GM23338 (cell line): ENCODE measurements at regions not wholly inside any gene's neighbourhood (a gene's known extent, or its start where the extent isn't known, plus 50 kb on each side); places are given as distances from the start of the nearest gene placed in this dataset.

Experiments
- CREB1 ChIP-seq: fragments of 250-450 bp; sonication (Bioruptor Pico); IDR thresholded peaks from 2 replicates; pipeline ENCODE4 v1.5.0; 2020; ENCODE audit warnings: low read depth, mild to moderate bottlenecking, moderate library complexity
- EZH2 ChIP-seq: fragments of 200-600 bp; sonication (generic); IDR thresholded peaks from one replicate; pipeline ENCODE4 v1.8.0; 2017; ENCODE audit warnings: antibody characterized with exemption, mild to moderate bottlenecking, low read depth; ENCODE audit not compliant: unreplicated experiment
- EZH2phosphoT487 ChIP-seq: fragments of 200-600 bp; sonication (generic); IDR thresholded peaks from one replicate; pipeline ENCODE4 v1.8.1; 2018; ENCODE audit warnings: antibody characterized with exemption; ENCODE audit not compliant: unreplicated experiment
- JUNB ChIP-seq: IDR thresholded peaks from one replicate; pipeline ENCODE4 v1.6.1; 2016; ENCODE audit warnings: antibody characterized with exemption; ENCODE audit not compliant: unreplicated experiment
- NANOG ChIP-seq: IDR thresholded peaks from 2 replicates; pipeline ENCODE4 v1.6.1; 2016; ENCODE audit warnings: antibody characterized with exemption, borderline replicate concordance
- POLR2AphosphoS5 ChIP-seq: IDR thresholded peaks from 2 replicates; pipeline ENCODE4 v1.6.1; 2016; ENCODE audit warnings: antibody characterized with exemption, low read depth
- TF ChIP-seq, protein P1 (sequence below), 2 experiments: fragments of 200-600 bp in 1 of 2; sonication (generic) in 1 of 2; conservative IDR thresholded peaks; 2 replicates each; pipeline versions ENCODE4 v1.5.1 to v1.6.1; 2016 to 2017; ENCODE audit warnings: antibody characterized with exemption in 2 of 2, low read depth in 2 of 2, mild to moderate bottlenecking in 2 of 2, moderate library complexity in 1 of 2
- TF ChIP-seq, protein P2 (sequence below): IDR thresholded peaks from one replicate; pipeline ENCODE4 v1.6.1; 2018; ENCODE audit warnings: antibody characterized with exemption; ENCODE audit not compliant: unreplicated experiment
- TF ChIP-seq, protein P3 (sequence below): IDR thresholded peaks from 2 replicates; pipeline ENCODE4 v1.6.1; 2016; ENCODE audit warnings: antibody characterized with exemption

DNA sequence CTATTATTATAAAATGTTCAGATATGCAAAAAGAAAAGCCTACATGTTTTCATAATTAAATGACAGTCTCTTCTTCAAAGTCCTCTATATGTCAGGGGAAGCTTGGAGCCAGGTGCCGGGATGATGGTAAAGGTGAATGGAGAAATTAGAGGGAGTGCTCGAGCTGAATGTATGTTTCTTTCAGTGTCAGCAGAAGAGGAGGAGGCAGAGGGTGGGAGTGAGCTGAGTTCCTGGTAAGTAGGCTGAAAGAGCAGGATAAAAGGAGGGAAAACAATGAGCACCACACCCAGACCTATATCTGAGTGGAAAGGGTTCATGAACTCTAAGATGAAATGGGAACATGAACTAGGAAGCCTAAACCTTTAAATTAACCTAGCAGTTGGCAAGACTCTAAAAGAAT lies 307.6 kb upstream of the NBEA start:
- TF ChIP-seq, protein P1, sequence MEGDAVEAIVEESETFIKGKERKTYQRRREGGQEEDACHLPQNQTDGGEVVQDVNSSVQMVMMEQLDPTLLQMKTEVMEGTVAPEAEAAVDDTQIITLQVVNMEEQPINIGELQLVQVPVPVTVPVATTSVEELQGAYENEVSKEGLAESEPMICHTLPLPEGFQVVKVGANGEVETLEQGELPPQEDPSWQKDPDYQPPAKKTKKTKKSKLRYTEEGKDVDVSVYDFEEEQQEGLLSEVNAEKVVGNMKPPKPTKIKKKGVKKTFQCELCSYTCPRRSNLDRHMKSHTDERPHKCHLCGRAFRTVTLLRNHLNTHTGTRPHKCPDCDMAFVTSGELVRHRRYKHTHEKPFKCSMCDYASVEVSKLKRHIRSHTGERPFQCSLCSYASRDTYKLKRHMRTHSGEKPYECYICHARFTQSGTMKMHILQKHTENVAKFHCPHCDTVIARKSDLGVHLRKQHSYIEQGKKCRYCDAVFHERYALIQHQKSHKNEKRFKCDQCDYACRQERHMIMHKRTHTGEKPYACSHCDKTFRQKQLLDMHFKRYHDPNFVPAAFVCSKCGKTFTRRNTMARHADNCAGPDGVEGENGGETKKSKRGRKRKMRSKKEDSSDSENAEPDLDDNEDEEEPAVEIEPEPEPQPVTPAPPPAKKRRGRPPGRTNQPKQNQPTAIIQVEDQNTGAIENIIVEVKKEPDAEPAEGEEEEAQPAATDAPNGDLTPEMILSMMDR (conservative IDR thresholded peaks at IDR 0.05; ENCODE audit: low read depth in 2 of 2) = no peak
- TF ChIP-seq POLR2AphosphoS5 (no peak), EZH2 (no peak), JUNB (no peak), NANOG (no peak), CREB1 (CRISPR knock-in tag) (no peak), EZH2phosphoT487 (no peak)
- TF ChIP-seq, protein P2, sequence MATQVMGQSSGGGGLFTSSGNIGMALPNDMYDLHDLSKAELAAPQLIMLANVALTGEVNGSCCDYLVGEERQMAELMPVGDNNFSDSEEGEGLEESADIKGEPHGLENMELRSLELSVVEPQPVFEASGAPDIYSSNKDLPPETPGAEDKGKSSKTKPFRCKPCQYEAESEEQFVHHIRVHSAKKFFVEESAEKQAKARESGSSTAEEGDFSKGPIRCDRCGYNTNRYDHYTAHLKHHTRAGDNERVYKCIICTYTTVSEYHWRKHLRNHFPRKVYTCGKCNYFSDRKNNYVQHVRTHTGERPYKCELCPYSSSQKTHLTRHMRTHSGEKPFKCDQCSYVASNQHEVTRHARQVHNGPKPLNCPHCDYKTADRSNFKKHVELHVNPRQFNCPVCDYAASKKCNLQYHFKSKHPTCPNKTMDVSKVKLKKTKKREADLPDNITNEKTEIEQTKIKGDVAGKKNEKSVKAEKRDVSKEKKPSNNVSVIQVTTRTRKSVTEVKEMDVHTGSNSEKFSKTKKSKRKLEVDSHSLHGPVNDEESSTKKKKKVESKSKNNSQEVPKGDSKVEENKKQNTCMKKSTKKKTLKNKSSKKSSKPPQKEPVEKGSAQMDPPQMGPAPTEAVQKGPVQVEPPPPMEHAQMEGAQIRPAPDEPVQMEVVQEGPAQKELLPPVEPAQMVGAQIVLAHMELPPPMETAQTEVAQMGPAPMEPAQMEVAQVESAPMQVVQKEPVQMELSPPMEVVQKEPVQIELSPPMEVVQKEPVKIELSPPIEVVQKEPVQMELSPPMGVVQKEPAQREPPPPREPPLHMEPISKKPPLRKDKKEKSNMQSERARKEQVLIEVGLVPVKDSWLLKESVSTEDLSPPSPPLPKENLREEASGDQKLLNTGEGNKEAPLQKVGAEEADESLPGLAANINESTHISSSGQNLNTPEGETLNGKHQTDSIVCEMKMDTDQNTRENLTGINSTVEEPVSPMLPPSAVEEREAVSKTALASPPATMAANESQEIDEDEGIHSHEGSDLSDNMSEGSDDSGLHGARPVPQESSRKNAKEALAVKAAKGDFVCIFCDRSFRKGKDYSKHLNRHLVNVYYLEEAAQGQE = no peak
- TF ChIP-seq, protein P3, sequence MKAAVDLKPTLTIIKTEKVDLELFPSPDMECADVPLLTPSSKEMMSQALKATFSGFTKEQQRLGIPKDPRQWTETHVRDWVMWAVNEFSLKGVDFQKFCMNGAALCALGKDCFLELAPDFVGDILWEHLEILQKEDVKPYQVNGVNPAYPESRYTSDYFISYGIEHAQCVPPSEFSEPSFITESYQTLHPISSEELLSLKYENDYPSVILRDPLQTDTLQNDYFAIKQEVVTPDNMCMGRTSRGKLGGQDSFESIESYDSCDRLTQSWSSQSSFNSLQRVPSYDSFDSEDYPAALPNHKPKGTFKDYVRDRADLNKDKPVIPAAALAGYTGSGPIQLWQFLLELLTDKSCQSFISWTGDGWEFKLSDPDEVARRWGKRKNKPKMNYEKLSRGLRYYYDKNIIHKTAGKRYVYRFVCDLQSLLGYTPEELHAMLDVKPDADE = no peak
